ENCODE measurements at regions not wholly inside any gene's neighbourhood (a gene's known extent, or its start where the extent isn't known, plus 50 kb on each side); places are given as distances from the start of the nearest gene placed in this dataset.

DNA sequence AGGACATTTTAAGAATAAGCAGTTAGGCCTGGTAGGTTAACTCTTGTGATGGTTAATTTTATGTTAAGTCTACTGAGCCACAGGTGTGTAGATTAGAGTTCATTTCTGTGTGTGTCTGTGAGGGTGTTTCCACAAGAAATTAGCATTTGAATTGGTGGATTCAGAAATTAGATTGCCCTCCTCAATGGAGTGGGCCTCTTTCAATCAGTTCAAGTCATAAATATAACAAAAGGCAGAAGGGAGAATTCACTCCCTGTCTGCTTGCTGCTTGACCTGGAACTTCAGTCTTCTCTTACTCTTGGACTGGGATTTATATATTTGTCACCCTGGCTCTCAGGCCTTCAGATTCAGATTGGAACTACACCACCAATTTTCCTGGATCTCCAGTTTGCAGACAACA lies 55.3 kb upstream of the POM121L12 start:
- ChIA-PET POLR2A (no interaction called here), CTCF (no interaction called here)
- no peaks in the 10 kb centered on the region for H3K4me1 ChIP-seq (ENCODE audit: control insufficient read depth, insufficient read depth, low read length)
- H3K27ac ChIP-seq (ENCODE audit: extremely low read depth, low read depth, low read length), result no peak overlapping the region
- H3K4me3 ChIP-seq (ENCODE audit: low read depth, low read length), result no peak overlapping the region
- no peak for TF ChIP-seq ZSCAN23 (tag by site-specific recombination; IDR thresholded peaks at IDR 0.05)
- no peak for TF ChIP-seq ZNF202 (tag by site-specific recombination; IDR thresholded peaks at IDR 0.05; ENCODE audit: borderline replicate concordance)
- no peak for TF ChIP-seq PRDM1 (tag by site-specific recombination; IDR thresholded peaks at IDR 0.05)
- TF ChIP-seq SALL2 (tag by site-specific recombination; IDR thresholded peaks at IDR 0.05; ENCODE audit: borderline replicate concordance), result no peak
- no peak for TF ChIP-seq ZNF654 (tag by site-specific recombination; IDR thresholded peaks at IDR 0.05; ENCODE audit: low read depth)
- TF ChIP-seq ZNF280D (tag by site-specific recombination; IDR thresholded peaks at IDR 0.05), result no peak
- TF ChIP-seq ZNF621 (tag by site-specific recombination; IDR thresholded peaks at IDR 0.05), result no peak
- TF ChIP-seq, protein P1, sequence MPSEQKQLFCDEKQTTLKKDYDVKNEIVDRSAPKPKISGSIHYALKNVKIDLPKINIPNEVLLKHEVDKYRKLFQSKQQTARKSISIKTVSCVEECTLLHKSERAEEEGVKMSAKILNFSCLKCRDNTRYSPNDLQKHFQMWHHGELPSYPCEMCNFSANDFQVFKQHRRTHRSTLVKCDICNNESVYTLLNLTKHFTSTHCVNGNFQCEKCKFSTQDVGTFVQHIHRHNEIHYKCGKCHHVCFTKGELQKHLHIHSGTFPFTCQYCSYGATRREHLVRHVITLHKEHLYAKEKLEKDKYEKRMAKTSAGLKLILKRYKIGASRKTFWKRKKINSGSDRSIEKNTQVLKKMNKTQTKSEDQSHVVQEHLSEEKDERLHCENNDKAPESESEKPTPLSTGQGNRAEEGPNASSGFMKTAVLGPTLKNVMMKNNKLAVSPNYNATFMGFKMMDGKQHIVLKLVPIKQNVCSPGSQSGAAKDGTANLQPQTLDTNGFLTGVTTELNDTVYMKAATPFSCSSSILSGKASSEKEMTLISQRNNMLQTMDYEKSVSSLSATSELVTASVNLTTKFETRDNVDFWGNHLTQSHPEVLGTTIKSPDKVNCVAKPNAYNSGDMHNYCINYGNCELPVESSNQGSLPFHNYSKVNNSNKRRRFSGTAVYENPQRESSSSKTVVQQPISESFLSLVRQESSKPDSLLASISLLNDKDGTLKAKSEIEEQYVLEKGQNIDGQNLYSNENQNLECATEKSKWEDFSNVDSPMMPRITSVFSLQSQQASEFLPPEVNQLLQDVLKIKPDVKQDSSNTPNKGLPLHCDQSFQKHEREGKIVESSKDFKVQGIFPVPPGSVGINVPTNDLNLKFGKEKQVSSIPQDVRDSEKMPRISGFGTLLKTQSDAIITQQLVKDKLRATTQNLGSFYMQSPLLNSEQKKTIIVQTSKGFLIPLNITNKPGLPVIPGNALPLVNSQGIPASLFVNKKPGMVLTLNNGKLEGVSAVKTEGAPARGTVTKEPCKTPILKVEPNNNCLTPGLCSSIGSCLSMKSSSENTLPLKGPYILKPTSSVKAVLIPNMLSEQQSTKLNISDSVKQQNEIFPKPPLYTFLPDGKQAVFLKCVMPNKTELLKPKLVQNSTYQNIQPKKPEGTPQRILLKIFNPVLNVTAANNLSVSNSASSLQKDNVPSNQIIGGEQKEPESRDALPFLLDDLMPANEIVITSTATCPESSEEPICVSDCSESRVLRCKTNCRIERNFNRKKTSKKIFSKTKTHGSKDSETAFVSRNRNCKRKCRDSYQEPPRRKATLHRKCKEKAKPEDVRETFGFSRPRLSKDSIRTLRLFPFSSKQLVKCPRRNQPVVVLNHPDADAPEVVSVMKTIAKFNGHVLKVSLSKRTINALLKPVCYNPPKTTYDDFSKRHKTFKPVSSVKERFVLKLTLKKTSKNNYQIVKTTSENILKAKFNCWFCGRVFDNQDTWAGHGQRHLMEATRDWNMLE (tag by site-specific recombination; conservative IDR thresholded peaks at IDR 0.05; ENCODE audit: low read depth), result no peak
- TF ChIP-seq ZNF513 (tag by site-specific recombination; IDR thresholded peaks at IDR 0.05), result no peak
- TF ChIP-seq ZNF677 (tag by site-specific recombination; IDR thresholded peaks at IDR 0.05), result no peak
- TF ChIP-seq, protein P2, sequence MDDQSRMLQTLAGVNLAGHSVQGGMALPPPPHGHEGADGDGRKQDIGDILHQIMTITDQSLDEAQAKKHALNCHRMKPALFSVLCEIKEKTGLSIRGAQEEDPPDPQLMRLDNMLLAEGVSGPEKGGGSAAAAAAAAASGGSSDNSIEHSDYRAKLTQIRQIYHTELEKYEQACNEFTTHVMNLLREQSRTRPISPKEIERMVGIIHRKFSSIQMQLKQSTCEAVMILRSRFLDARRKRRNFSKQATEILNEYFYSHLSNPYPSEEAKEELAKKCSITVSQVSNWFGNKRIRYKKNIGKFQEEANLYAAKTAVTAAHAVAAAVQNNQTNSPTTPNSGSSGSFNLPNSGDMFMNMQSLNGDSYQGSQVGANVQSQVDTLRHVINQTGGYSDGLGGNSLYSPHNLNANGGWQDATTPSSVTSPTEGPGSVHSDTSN (CRISPR knock-in tag; IDR thresholded peaks at IDR 0.05), result no peak
- no peak for TF ChIP-seq ZNF747 (tag by site-specific recombination; IDR thresholded peaks at IDR 0.05)
- no peak for TF ChIP-seq ZNF169 (tag by site-specific recombination; IDR thresholded peaks at IDR 0.05)
- no peaks in the 10 kb centered on the region for H3K36me3 ChIP-seq (ENCODE audit: control insufficient read depth in 2 of 2, insufficient read depth in 1 of 2, low read length in 2 of 2)
- H3K9me3 ChIP-seq (ENCODE audit: control insufficient read depth, insufficient read depth, low read depth, low read length), result no peaks in the 10 kb centered on the region

- Histone ChIP-seq H3K9me3 (ENCODE audit: control insufficient read depth, insufficient read depth, low read depth, low read length) (no peaks in the 10 kb centered on the region), H3K4me3 (ENCODE audit: low read depth, low read length) (no peak overlapping the region), H3K36me3 (ENCODE audit: control insufficient read depth in 2 of 2, insufficient read depth in 1 of 2, low read length in 2 of 2) (no peaks in the 10 kb centered on the region), H3K27ac (ENCODE audit: extremely low read depth, low read depth, low read length) (no peak overlapping the region), H3K4me1 (ENCODE audit: control insufficient read depth, insufficient read depth, low read length) (no peaks in the 10 kb centered on the region)
- no peak for TF ChIP-seq ZNF335 (tag by site-specific recombination; conservative IDR thresholded peaks at IDR 0.05)
- no peak for TF ChIP-seq IKZF3 (tag by site-specific recombination; IDR thresholded peaks at IDR 0.05)
- TF ChIP-seq ZNF324 (tag by site-specific recombination; IDR thresholded peaks at IDR 0.05), result no peak
- TF ChIP-seq, protein P3, sequence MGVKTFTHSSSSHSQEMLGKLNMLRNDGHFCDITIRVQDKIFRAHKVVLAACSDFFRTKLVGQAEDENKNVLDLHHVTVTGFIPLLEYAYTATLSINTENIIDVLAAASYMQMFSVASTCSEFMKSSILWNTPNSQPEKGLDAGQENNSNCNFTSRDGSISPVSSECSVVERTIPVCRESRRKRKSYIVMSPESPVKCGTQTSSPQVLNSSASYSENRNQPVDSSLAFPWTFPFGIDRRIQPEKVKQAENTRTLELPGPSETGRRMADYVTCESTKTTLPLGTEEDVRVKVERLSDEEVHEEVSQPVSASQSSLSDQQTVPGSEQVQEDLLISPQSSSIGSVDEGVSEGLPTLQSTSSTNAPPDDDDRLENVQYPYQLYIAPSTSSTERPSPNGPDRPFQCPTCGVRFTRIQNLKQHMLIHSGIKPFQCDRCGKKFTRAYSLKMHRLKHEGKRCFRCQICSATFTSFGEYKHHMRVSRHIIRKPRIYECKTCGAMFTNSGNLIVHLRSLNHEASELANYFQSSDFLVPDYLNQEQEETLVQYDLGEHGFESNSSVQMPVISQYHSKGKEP (tag by site-specific recombination; IDR thresholded peaks at IDR 0.05), result no peak
- no peak for TF ChIP-seq ZBTB48 (tag by site-specific recombination; IDR thresholded peaks at IDR 0.05)
- no peak for TF ChIP-seq YY1 (tag by site-specific recombination; IDR thresholded peaks at IDR 0.05)
- no peak for TF ChIP-seq ZBTB17 (tag by site-specific recombination; IDR thresholded peaks at IDR 0.05)
- no peak for TF ChIP-seq MZF1 (tag by site-specific recombination; IDR thresholded peaks at IDR 0.05; ENCODE audit: borderline replicate concordance)
- no peak for TF ChIP-seq ZNF350 (tag by site-specific recombination; IDR thresholded peaks at IDR 0.05)
- no peak for TF ChIP-seq YY2 (tag by site-specific recombination; IDR thresholded peaks at IDR 0.05)
- CTCF ChIA-PET, result no interaction called here
- POLR2A ChIA-PET, result no interaction called here
Measured at GRCh38 chr7:52973126-52973525, 62.3 kb upstream of the POM121L12 start.

Data from HEK293 (cell line).